ENCODE measurements at regions not wholly inside any gene's neighbourhood (a gene's known extent, or its start where the extent isn't known, plus 50 kb on each side); places are given as distances from the start of the nearest gene placed in this dataset.
A peak's percentile ranks its signal among the peaks of the same experiment; 100 is the strongest.

DNA sequence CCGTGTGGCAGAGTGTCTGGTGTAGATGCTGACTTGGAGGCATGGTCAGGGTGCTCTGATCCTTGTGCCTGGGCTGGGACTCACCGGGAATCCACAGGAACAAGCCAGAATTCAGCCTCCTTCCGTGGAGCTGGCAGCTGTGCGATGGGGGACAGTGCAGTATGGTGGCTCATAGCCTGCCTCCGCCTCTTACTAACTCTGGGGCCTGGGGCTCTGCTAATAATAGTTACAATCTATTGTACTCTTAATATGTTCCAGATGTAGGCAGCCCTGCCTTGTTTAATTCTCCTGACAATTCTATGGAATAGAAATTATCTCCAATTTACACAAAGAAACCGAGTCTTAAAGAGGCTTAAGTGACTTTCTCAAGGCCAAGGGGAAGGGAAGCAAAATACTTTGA, 77.6 kb downstream of the PCDH1 start:
- no peak overlapping the region for H3K4me2 ChIP-seq (ENCODE audit: low read depth, low read length, poor library complexity, severe bottlenecking)
- no peaks in the 10 kb centered on the region for H3K9me2 ChIP-seq (replicated peaks; ENCODE audit: low read depth, low read length)
- no peak overlapping the region for H3K4me3 ChIP-seq (ENCODE audit: low read length, poor library complexity, severe bottlenecking)
- no peaks in the 10 kb centered on the region for H3F3A ChIP-seq (ENCODE audit: low read depth)
- no peaks in the 10 kb centered on the region for H3K79me2 ChIP-seq (ENCODE audit: insufficient read depth, low read length)
- no peaks in the 10 kb centered on the region for H4K20me1 ChIP-seq (ENCODE audit: insufficient read depth, low read length, poor library complexity, severe bottlenecking)
- H3K36me3 ChIP-seq (ENCODE audit: insufficient read depth, low read length): no peaks in the 10 kb centered on the region
- H3K27me3 ChIP-seq (ENCODE audit: insufficient read depth, low read length, poor library complexity, severe bottlenecking): no peaks in the 10 kb centered on the region
- H2AFZ ChIP-seq (ENCODE audit: low read length): no peak overlapping the region
- no peaks in the 10 kb centered on the region for H3K9me3 ChIP-seq (ENCODE audit: insufficient read depth, low read depth, low read length)
- TF ChIP-seq, protein P1, sequence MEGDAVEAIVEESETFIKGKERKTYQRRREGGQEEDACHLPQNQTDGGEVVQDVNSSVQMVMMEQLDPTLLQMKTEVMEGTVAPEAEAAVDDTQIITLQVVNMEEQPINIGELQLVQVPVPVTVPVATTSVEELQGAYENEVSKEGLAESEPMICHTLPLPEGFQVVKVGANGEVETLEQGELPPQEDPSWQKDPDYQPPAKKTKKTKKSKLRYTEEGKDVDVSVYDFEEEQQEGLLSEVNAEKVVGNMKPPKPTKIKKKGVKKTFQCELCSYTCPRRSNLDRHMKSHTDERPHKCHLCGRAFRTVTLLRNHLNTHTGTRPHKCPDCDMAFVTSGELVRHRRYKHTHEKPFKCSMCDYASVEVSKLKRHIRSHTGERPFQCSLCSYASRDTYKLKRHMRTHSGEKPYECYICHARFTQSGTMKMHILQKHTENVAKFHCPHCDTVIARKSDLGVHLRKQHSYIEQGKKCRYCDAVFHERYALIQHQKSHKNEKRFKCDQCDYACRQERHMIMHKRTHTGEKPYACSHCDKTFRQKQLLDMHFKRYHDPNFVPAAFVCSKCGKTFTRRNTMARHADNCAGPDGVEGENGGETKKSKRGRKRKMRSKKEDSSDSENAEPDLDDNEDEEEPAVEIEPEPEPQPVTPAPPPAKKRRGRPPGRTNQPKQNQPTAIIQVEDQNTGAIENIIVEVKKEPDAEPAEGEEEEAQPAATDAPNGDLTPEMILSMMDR (conservative IDR thresholded peaks at IDR 0.05; ENCODE audit: low read length): no peak
- no peak for TF ChIP-seq EZH2phosphoT487 (IDR thresholded peaks at IDR 0.05; ENCODE audit: borderline replicate concordance)
- H3K9ac ChIP-seq (ENCODE audit: low read depth, low read length, poor library complexity, severe bottlenecking): no peak overlapping the region
- peaks cover 8% of the 10 kb centered on the region for H3K4me1 ChIP-seq (ENCODE audit: insufficient read depth, low read length, poor library complexity, severe bottlenecking)

DNA sequence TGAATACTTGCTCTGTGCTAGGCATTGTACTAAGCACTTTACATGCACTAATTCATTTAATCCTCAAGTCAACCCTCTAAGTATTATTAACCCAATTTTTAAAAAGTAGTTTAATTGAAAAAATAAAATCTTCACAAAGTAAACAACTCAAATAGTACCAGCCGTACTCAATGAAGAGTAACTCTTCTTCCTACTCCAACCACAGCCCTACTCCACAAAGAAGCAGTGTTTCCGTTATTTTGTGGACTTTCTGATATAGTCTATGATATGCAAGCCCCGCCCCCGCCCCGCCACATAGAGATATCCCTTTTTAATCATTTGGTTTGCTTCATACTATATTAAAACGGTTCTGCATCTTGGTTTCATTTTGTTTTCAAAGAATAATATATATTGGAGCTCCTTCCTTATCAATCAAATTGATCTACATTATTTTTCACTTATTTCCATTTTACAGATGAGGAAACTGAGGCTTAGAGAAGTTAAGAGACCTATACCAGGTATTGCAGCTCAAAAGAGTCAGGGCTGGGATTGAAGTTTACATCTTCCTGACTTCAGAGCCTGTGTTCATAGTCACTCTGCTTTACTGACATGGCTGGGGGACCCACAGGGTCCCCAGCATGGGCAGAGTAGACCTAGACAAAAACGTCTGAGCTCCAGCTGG, 78.6 kb downstream of the PCDH1 start:
- no peaks in the 10 kb centered on the region for H3F3A ChIP-seq (ENCODE audit: low read depth)

DNA sequence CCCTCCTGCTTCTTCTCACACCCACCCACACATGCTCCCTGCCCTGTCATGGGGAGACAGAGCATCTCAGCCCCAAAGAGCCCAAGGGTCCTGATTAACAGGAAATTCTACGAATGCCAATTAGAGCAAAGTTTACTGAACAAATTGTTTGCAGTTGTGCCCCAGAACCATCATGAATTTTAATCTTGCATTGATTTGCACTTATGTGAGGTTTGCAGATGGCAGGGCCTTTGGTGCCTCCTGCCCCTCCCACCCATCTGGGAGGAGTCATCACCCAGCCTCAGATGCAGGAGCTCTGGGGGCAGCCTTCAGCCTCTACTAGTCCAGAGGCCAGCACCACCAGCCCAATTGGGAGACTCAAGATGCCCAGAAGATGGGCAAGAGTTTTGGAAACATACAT, 80.8 kb downstream of the PCDH1 start:
- Histone ChIP-seq H3F3A (ENCODE audit: low read depth) (no peaks in the 10 kb centered on the region), H4K20me1 (ENCODE audit: insufficient read depth, low read length, poor library complexity, severe bottlenecking) (no peaks in the 10 kb centered on the region), H3K36me3 (ENCODE audit: insufficient read depth, low read length) (no peaks in the 10 kb centered on the region), H3K9ac (ENCODE audit: low read depth, low read length, poor library complexity, severe bottlenecking) (no peak overlapping the region), H3K4me3 (ENCODE audit: low read length, poor library complexity, severe bottlenecking) (no peak overlapping the region), H3K9me3 (ENCODE audit: insufficient read depth, low read depth, low read length) (no peaks in the 10 kb centered on the region), H2AFZ (ENCODE audit: low read length) (no peak overlapping the region), H3K4me2 (ENCODE audit: low read depth, low read length, poor library complexity, severe bottlenecking) (no peak overlapping the region), H3K79me2 (ENCODE audit: insufficient read depth, low read length) (no peaks in the 10 kb centered on the region), H3K9me2 (replicated peaks; ENCODE audit: low read depth, low read length) (no peaks in the 10 kb centered on the region), H3K4me1 (ENCODE audit: insufficient read depth, low read length, poor library complexity, severe bottlenecking) (peaks cover 8% of the 10 kb centered on the region), H3K27me3 (ENCODE audit: insufficient read depth, low read length, poor library complexity, severe bottlenecking) (no peaks in the 10 kb centered on the region)
- no peak for TF ChIP-seq EZH2phosphoT487 (IDR thresholded peaks at IDR 0.05; ENCODE audit: borderline replicate concordance)

More for the DNA sequence above, 78.6 kb downstream of the PCDH1 start:
- H3K9ac ChIP-seq (ENCODE audit: low read depth, low read length, poor library complexity, severe bottlenecking): peak overlapping the region; percentile 14
- no peaks in the 10 kb centered on the region for H3K9me3 ChIP-seq (ENCODE audit: insufficient read depth, low read depth, low read length)
- no peak overlapping the region for H2AFZ ChIP-seq (ENCODE audit: low read length)
- H3K79me2 ChIP-seq (ENCODE audit: insufficient read depth, low read length): no peaks in the 10 kb centered on the region
- peak overlapping the region; percentile 1 for H3K4me3 ChIP-seq (ENCODE audit: low read length, poor library complexity, severe bottlenecking)
- peaks cover 8% of the 10 kb centered on the region for H3K4me1 ChIP-seq (ENCODE audit: insufficient read depth, low read length, poor library complexity, severe bottlenecking)
- H3K9me2 ChIP-seq (replicated peaks; ENCODE audit: low read depth, low read length): no peaks in the 10 kb centered on the region
- H3K36me3 ChIP-seq (ENCODE audit: insufficient read depth, low read length): no peaks in the 10 kb centered on the region
- TF ChIP-seq EZH2phosphoT487 (IDR thresholded peaks at IDR 0.05; ENCODE audit: borderline replicate concordance): no peak
- TF ChIP-seq, protein P1 (conservative IDR thresholded peaks at IDR 0.05; ENCODE audit: low read length): no peak
- no peaks in the 10 kb centered on the region for H4K20me1 ChIP-seq (ENCODE audit: insufficient read depth, low read length, poor library complexity, severe bottlenecking)
- peak overlapping the region; percentile 33 for H3K4me2 ChIP-seq (ENCODE audit: low read depth, low read length, poor library complexity, severe bottlenecking)
- H3K27me3 ChIP-seq (ENCODE audit: insufficient read depth, low read length, poor library complexity, severe bottlenecking): no peaks in the 10 kb centered on the region

DNA sequence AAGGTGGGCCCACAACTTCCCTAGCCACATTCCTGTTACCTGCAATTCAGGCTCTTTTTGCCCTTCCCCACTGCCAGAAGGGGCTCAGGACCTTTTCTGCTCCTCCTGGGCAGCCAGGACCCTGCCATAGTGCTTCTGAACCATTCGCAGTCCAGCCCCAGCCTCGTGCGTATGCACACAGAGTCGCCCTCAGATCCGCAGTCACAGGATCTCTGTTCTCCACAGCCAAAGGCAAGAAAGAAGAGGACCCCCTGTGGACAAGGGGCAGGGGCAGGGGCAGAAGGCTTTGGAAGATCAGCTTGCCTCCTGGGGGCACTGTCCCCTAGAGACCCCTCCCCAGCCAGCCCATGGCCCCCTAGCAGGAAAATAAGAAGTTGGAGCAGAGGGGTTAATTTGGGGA, 82.8 kb downstream of the PCDH1 start:
- Histone ChIP-seq H3K79me2 (ENCODE audit: insufficient read depth, low read length) (no peaks in the 10 kb centered on the region), H3K27me3 (ENCODE audit: insufficient read depth, low read length, poor library complexity, severe bottlenecking) (no peaks in the 10 kb centered on the region), H3F3A (ENCODE audit: low read depth) (no peaks in the 10 kb centered on the region), H3K4me3 (ENCODE audit: low read length, poor library complexity, severe bottlenecking) (no peak overlapping the region), H3K9me2 (replicated peaks; ENCODE audit: low read depth, low read length) (no peaks in the 10 kb centered on the region), H3K9ac (ENCODE audit: low read depth, low read length, poor library complexity, severe bottlenecking) (no peak overlapping the region), H3K9me3 (ENCODE audit: insufficient read depth, low read depth, low read length) (no peaks in the 10 kb centered on the region), H2AFZ (ENCODE audit: low read length) (no peak overlapping the region), H3K4me2 (ENCODE audit: low read depth, low read length, poor library complexity, severe bottlenecking) (no peak overlapping the region), H3K4me1 (ENCODE audit: insufficient read depth, low read length, poor library complexity, severe bottlenecking) (peaks cover 8% of the 10 kb centered on the region), H4K20me1 (ENCODE audit: insufficient read depth, low read length, poor library complexity, severe bottlenecking) (no peaks in the 10 kb centered on the region), H3K36me3 (ENCODE audit: insufficient read depth, low read length) (no peaks in the 10 kb centered on the region)
- TF ChIP-seq EZH2phosphoT487 (IDR thresholded peaks at IDR 0.05; ENCODE audit: borderline replicate concordance): no peak
- TF ChIP-seq, protein P1 (conservative IDR thresholded peaks at IDR 0.05; ENCODE audit: low read length): no peak
